ENCODE measurements at regions not wholly inside any gene's neighbourhood (a gene's known extent, or its start where the extent isn't known, plus 50 kb on each side); places are given as distances from the start of the nearest gene placed in this dataset.

DNA sequence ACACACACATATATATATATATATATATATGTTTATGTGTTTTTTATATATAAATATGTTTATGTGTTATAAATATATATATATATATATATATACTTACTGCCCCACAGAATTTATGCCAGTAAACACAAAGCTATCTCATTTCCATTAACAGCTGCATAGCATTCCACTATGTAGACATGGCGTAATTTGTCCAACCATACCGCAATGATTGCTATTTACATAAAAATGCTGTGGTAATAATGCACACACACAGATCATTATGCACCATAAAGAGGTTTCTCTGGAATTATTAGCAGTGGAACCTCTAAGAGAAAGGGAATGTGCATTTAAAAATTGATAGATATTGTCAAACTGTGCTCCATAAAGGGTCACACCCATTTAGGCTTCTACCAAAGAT, 150.1 kb downstream of the CEP120 start:
- H3K27ac Mint-ChIP-seq = no peak overlapping the region

More for the DNA sequence above, 150.1 kb downstream of the CEP120 start:
- Histone ChIP-seq H2BK15ac (ENCODE audit: low read depth, low read length) (no peak overlapping the region), H3K79me2 (ENCODE audit: insufficient read depth, low read length) (no peaks in the 10 kb centered on the region), H3K14ac (ENCODE audit: insufficient read depth, low read length) (no peak overlapping the region), H3K23me2 (ENCODE audit: insufficient read length, low read depth, low read length, poor library complexity, severe bottlenecking) (no peaks in the 10 kb centered on the region), H4K20me1 (ENCODE audit: control insufficient read depth, insufficient read depth, insufficient read length) (no peaks in the 10 kb centered on the region), H2BK20ac (ENCODE audit: low read depth, low read length, poor library complexity, severe bottlenecking) (no peak overlapping the region), H3T11ph (ENCODE audit: low read length) (no peak overlapping the region), H2AFZ (ENCODE audit: low read length) (no peak overlapping the region), H3K27me3 (ENCODE audit: insufficient read depth, low read length) (no peaks in the 10 kb centered on the region), H3K56ac (ENCODE audit: insufficient read length, low read depth, low read length) (no peak overlapping the region), H3K9me3 (ENCODE audit: control insufficient read depth, low read depth, low read length) (no peaks in the 10 kb centered on the region), H3K79me1 (ENCODE audit: insufficient read depth, low read depth, low read length, poor library complexity, severe bottlenecking) (no peaks in the 10 kb centered on the region), H3K18ac (ENCODE audit: insufficient read length, low read depth, low read length) (no peak overlapping the region), H3K27ac (ENCODE audit: insufficient read length, low read depth, low read length) (no peak overlapping the region), H2BK120ac (ENCODE audit: low read depth, low read length, poor library complexity, severe bottlenecking) (no peak overlapping the region), H3K4me2 (ENCODE audit: insufficient read depth, insufficient read length, low read length) (no peak overlapping the region), H4K5ac (ENCODE audit: insufficient read length, low read depth, low read length) (no peak overlapping the region), H2BK5ac (ENCODE audit: insufficient read length, low read length) (no peak overlapping the region), H4K91ac (ENCODE audit: insufficient read length, low read depth, low read length) (no peak overlapping the region), H2BK12ac (ENCODE audit: insufficient read length, low read depth, low read length) (no peak overlapping the region), H3K4me1 (ENCODE audit: insufficient read depth, low read length) (no peaks in the 10 kb centered on the region), H3K9ac (ENCODE audit: extremely low read depth, insufficient read length, low read length) (no peak overlapping the region), H4K8ac (replicated peaks; ENCODE audit: insufficient read length, low read depth, low read length) (no peak overlapping the region), H3K23ac (ENCODE audit: insufficient read length, low read depth, low read length) (no peak overlapping the region), H3K4ac (ENCODE audit: low read depth, low read length) (no peak overlapping the region), H2AK5ac (ENCODE audit: insufficient read length, low read length) (no peak overlapping the region)
- no peak for DNase-seq
- Mint-ChIP-seq H3K9me3 (no peaks in the 10 kb centered on the region), H3K36me3 (ENCODE audit: insufficient read depth in 1 of 3, low read depth in 3 of 3) (no peaks in the 10 kb centered on the region), H3K27me3 (ENCODE audit: low read depth) (no peaks in the 10 kb centered on the region), H3K4me1 (peaks cover 1 to 4% of the 10 kb centered on the region in 2 experiments; a peak in 3 of 4 replicates), H3K4me3 (no peak overlapping the region)
- WGBS (ENCODE audit: extremely low coverage, insufficient read length, low lambda C conversion rate) = no CpG with 5 or more reads among the region's 2 CpGs
- TF ChIP-seq, protein P1, sequence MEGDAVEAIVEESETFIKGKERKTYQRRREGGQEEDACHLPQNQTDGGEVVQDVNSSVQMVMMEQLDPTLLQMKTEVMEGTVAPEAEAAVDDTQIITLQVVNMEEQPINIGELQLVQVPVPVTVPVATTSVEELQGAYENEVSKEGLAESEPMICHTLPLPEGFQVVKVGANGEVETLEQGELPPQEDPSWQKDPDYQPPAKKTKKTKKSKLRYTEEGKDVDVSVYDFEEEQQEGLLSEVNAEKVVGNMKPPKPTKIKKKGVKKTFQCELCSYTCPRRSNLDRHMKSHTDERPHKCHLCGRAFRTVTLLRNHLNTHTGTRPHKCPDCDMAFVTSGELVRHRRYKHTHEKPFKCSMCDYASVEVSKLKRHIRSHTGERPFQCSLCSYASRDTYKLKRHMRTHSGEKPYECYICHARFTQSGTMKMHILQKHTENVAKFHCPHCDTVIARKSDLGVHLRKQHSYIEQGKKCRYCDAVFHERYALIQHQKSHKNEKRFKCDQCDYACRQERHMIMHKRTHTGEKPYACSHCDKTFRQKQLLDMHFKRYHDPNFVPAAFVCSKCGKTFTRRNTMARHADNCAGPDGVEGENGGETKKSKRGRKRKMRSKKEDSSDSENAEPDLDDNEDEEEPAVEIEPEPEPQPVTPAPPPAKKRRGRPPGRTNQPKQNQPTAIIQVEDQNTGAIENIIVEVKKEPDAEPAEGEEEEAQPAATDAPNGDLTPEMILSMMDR (conservative IDR thresholded peaks at IDR 0.05) = no peak
